ENCODE measurements at regions not wholly inside any gene's neighbourhood (a gene's known extent, or its start where the extent isn't known, plus 50 kb on each side); places are given as distances from the start of the nearest gene placed in this dataset.

- no peak for DNase-seq (ENCODE audit: low read depth)
Measured at GRCh38 chrX:4268676-4269075, 555.2 kb upstream of the PRKX start.

- no peak for DNase-seq (ENCODE audit: low read depth)
Measured at GRCh38 chrX:4265036-4265435, 551.6 kb upstream of the PRKX start.

DNA sequence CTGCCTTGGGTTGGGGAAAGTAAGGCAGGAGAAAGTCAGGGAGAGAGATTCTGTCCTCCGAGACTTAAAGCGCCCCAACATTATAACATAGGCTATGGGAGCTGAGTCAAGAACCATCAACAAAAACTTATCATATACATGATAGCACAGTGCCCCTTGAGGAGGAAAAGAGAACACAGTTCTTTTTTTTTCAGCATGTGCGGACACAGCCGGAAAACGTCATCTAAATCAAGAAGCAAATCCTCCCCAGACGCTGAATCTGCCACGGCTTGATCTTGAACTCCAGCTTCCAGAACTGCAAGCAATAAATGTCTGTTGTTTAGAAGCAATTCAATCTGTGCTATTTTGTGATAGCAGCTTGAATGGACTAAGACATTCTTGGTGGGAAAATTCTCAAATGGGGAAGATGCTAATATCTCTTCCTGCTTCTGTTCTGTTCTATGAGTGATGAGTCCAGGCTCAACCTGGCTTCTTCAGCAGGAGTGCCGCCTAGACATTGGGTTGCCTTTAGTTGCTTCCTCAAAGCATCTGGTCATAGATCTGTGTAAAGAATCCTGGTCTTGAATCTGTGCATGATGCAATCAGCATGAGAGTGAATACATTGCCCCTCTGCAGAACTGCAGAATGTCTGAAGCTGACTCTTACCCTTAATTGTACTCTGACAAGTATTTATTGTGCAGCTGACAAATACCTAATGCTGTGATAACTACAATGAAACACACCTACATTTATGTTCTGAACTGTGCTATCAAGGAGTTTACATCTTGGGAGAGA lies 549.8 kb upstream of the PRKX start:
- no peak for DNase-seq (ENCODE audit: low read depth)

DNA sequence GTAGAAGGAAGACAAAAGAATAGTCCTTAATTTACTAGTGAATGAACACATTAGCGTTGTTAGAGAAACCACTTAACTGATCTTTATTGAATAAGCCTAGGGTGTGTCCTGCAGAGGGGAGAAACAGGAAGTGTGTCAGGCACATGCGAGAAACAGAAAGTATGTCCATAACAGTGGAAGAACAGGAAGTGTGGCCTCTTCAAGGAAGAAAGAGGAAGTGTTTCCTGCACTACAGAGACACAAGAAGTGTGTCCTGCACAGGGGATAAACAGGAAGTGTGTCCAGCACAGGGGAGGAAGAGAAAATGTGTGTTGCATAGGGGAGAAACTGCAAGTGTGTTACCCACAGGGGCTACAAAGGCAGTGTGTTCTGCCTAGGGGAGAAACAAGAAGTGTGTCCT lies 539.6 kb upstream of the PRKX start:
- DNase-seq (ENCODE audit: low read depth): no peak

DNA sequence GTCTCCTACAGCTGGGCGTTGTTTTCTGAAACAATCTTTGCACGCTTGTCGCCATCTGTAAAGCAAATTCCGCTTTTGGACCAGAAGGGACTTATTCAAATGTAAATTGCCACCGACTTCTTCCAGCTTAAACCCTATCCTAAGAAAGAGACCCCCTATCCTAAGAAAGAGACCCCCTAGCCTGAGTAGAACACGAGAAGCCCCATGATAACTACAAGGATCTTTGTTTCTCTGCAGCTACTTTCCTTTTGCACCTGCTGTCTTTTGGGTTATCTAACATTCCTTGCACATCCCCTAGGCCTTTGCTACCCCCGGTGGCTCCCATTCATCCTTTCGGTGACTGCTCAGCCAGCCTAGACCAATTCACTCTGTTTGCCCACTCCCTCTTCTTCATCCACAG lies 536.0 kb upstream of the PRKX start:
- DNase-seq (ENCODE audit: low read depth): no peak

DNA sequence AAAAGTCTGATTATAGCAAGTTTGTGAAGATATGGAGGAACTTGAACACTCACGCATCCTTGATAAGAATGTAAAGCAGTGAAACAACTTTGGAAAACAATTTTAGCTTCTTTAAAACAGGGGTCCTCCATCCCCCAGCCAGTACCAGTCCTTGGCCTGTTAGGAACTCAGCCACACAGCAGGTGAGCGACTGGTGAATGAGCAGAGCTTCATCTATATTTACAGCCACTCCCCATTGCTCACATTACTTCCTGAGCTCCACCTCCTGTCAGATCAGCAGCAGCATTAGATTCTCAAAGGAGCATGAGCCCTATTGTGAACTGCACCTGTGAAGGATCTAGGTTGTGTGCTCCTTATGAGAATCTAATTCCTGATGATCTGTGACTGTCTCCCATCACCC lies 530.3 kb upstream of the PRKX start:
- DNase-seq (ENCODE audit: low read depth): no peak

DNA sequence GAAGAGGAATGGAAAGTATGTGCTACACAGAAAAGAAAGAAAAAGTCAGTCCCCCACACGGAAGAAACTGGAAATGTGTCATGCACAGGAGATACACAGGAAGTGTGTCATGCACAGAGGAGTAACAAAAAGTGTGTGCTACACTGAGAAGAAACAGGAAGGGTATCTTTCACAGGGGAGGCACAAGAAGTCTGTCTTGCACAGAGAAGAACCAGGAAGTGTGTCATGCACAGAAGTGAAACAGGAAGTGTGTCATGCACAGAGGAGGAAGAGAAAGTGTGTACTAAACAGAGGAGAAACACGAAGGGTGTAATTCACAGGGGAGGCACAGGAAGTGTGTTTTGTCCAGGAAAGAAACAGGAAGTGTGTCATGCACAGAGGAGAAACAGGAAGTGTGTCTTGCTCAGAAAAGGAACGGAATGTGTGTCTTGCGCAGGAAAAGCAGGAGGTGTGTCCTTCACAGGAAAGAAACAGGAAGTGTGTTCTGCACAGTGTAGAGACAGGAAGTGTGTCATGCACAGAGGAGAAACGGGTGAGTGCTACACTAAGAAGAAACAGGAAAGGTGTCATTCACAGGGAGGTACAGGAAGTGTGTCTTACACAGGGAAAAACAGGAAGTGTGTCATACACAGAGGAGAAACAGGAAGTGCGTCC lies 527.2 kb upstream of the PRKX start:
- DNase-seq (ENCODE audit: low read depth): no peak

- no peak for DNase-seq (ENCODE audit: low read depth)
Measured at GRCh38 chrX:4239650-4240540, 526.4 kb upstream of the PRKX start.

DNA sequence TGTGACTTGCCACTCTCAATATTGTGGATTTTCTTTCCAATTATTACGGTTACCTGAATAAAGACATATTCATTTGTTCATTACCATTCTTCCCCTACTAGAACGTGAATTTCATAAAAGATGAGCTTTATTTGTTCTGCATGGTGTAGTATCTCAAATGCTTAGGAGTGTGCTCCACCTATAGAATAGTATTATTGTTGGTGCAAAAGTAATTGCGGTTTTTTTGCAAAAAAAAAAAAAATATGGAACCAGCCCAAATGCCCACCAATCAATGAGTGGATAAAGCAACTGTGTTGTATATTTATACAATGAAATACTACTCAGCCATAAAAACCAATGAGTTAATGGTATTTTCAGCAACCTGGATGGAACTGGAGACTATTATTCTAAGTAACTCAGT lies 525.5 kb upstream of the PRKX start:
- DNase-seq (ENCODE audit: low read depth): no peak

GRCh38 chrX:4225086-4225485 lies 511.6 kb upstream of the PRKX start:
- DNase-seq (ENCODE audit: low read depth): no peak

DNA sequence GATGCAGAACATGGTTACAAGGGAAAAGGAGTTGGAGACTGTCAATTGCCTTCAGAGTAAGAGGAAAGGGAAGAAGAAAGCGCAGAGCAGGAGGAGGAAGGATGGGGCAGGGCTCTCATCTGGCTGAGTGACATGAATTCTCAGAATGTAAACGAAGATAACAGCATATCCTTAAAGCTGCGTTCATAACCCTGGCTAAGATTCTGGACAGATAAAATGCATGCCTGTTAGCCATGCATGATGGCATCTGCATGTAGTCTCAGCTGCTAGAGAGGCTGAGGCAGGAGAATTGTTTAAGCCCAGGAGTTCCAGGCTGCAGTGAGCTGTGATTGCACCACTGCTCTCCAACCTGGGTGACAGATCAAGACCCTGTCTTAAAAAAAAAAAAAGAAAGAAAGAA lies 493.5 kb upstream of the PRKX start:
- DNase-seq (ENCODE audit: low read depth): no peak

DNA sequence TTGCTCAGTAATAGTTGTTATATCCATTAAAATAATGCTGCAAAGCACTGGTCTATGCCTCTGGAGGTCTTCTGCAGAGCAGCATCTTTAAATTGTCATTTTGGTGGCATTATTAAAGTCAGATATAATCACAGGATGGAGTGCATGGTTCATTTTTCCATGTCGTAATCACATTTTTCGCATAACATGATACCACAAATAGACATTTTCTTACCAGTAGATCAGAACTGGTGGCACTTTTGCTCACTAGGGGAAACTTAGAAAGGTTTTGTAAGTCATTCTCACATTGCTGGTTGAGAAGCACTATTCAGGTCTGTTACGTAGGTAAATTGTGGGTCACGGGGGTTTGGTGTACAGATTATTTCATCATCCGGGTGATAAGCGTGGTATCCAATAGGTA lies 484.5 kb upstream of the PRKX start:
- no peak for DNase-seq (ENCODE audit: low read depth)

DNA sequence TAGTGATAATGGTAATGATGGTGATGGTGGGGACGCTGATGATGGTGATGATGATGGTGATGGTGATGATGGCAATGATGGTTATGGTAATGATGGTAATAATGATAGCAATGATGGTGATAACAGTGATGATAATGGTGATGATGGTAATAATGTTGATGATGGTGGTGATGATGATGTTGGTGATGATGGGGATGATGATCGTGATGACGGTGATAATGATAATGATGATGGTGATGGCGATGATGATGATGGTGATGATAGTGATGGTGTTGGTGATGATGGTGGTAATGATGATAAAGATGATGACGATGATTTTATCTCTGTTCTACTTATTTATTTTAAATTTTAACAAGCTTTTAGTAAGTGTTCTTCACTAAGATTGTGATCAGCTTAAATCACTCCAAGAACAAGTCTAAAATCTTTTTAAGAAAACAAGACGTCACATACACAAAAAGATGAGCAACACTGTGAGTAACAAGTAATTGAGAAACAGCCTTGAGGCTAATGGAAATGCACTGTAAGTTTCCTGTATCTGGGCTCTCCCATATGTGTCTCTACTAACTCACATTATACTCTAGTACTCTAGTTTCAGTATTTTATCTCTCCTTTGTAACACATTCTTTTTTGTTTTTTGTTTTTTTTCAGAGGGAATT lies 480.2 kb upstream of the PRKX start:
- no peak for DNase-seq (ENCODE audit: low read depth)

DNA sequence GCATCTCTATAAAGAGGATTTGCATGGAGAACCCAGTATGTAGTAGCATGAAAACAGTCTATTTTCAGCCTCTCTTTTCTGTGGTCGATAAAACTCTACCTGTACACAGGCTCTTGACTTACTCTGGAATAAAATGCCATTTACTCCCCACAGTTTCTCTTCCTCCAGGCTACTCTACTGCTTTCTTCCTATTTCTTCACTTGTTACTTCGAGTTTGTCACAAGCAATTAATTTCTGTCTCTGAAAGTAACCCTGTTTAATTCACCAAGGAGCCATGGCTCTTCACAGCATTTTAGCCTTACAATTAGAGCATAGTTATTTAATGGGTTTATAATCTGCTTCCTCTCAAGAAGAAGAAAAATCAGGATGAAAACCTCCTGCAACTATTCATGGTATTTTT lies 472.9 kb upstream of the PRKX start:
- DNase-seq (ENCODE audit: low read depth): no peak

DNA sequence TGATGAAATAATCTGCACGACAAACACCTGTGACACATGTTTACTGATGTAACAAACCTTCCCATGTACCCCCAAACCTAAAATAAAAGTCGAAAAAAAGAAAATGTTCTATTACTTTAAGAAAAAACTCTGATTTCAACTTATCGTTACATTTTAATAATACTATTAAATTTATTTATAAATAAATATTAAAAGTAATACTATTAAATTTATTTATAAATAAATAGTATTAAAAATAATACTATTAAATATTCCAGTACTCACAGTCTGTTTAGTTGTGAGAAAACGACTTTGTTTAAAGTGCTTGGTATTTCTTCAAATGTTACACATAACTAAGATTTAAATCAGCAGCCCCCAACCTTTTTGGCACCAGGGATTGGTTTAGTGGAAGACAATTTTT lies 471.6 kb upstream of the PRKX start:
- no peak for DNase-seq (ENCODE audit: low read depth)

GRCh38 chrX:4182408-4182806 lies 469.0 kb upstream of the PRKX start:
- DNase-seq (ENCODE audit: low read depth): no peak

DNA sequence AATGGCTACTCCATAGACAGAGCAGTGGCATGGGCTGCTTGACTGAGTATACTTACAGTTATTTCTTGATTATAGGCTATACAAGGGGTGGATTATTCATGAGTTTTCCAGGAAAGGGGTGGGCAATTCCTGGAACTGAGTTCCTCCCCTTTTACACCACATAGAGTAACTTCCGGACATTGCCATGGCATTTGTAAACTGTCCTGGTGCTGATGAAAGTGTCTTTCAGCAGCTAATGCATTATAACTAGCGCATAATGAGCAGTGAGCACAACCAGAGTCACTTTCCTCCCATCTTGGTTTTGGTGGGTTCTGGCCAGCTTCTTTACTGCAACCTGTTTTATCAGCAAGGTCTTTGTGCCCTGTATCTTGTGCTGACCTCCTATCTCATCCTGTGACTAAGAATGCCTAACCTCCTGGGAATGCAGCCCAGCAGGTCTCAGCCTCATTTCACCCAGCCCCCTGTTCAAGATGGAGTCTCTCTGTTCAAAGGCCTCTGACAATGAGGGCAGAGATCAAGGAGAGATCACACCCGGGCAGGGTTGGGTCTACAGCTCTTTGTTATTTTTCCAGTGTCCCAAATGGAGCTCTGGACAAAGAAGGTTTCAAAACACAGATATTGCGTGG lies 468.4 kb upstream of the PRKX start:
- no peak for DNase-seq (ENCODE audit: low read depth)

- DNase-seq (ENCODE audit: low read depth): no peak
Measured at GRCh38 chrX:4179031-4179430, 465.6 kb upstream of the PRKX start.

- DNase-seq (ENCODE audit: low read depth): no peak
Measured at GRCh38 chrX:4175221-4175620, 461.8 kb upstream of the PRKX start.

GRCh38 chrX:4173743-4174142 lies 460.3 kb upstream of the PRKX start:
- no peak for DNase-seq (ENCODE audit: low read depth)

- DNase-seq (ENCODE audit: low read depth): no peak
Measured at GRCh38 chrX:4151798-4152197, 438.3 kb upstream of the PRKX start.

DNA sequence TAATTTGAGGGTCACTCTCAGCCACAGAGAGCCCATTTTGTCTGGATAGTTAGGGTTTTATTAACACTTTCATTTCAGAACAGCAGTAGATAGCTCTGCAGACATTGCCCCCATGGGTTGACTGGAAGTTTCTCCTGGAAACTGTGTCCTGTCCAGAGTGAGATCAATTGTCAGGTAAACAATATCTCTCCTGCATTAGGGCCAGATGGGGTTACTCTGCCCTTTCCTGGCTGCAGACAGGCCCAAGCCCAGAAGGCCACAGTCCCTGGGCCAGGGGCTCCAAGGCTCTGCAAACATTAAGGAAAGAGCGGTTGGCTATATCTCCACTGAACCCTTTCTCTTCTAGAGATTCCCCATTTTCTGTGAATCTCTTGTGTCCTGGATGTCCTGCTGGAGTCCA lies 436.8 kb upstream of the PRKX start:
- no peak for DNase-seq (ENCODE audit: low read depth)
